ENCODE measurements at regions not wholly inside any gene's neighbourhood (a gene's known extent, or its start where the extent isn't known, plus 50 kb on each side); places are given as distances from the start of the nearest gene placed in this dataset.
A peak's percentile ranks its signal among the peaks of the same experiment; 100 is the strongest.

DNA sequence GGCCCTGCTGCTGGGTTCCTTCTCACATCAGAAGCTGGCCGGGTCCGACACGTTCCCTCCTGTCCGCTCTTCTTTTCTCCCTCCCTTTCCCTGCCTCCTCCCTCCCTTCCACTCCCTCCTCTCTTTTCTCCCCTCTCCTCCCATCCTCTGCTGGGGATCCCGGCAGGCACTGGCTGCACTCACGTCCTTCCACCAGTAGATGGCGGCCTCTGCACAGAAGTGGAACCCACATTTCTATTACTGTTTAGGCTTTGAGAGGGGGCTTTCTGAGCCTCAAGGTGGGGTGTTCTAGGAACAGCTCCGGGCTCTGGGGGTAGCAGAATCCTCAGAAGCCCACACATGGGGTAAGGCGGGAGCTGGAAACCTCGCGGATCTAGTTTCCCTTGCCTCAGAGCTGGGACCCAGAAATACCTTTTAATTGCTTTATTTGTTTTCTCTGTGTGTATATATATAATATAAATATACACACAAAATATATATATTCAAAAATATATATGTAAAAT lies 294.2 kb downstream of the ZNF536 start:
- TF ChIP-seq, protein P1, sequence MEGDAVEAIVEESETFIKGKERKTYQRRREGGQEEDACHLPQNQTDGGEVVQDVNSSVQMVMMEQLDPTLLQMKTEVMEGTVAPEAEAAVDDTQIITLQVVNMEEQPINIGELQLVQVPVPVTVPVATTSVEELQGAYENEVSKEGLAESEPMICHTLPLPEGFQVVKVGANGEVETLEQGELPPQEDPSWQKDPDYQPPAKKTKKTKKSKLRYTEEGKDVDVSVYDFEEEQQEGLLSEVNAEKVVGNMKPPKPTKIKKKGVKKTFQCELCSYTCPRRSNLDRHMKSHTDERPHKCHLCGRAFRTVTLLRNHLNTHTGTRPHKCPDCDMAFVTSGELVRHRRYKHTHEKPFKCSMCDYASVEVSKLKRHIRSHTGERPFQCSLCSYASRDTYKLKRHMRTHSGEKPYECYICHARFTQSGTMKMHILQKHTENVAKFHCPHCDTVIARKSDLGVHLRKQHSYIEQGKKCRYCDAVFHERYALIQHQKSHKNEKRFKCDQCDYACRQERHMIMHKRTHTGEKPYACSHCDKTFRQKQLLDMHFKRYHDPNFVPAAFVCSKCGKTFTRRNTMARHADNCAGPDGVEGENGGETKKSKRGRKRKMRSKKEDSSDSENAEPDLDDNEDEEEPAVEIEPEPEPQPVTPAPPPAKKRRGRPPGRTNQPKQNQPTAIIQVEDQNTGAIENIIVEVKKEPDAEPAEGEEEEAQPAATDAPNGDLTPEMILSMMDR (conservative IDR thresholded peaks at IDR 0.05 in 1 of 2, IDR thresholded peaks at IDR 0.05 in 1 of 2; ENCODE audit: low read depth in 1 of 2, low read length in 2 of 2): peak; percentile 88 to 98
- TF ChIP-seq EZH2 (IDR thresholded peaks at IDR 0.05; ENCODE audit: low read length, missing control alignments): no peak

Measured in fibroblast of lung (primary cell).